Neural progenitor cell (in vitro differentiated cells): ENCODE measurements at regions not wholly inside any gene's neighbourhood (a gene's known extent, or its start where the extent isn't known, plus 50 kb on each side); places are given as distances from the start of the nearest gene placed in this dataset.

Experiments used
- DNase-seq: peaks from one replicate; pipeline ENCODE4 v3.0.0-alpha.2; 2016; ENCODE audit warnings: low spot score
- H2AFZ ChIP-seq: fragments of 200-600 bp; sonication (generic); replicated peaks from 2 replicates; pipeline ENCODE4 v1.6.1; 2016; ENCODE audit warnings: antibody characterized with exemption
- H3F3A ChIP-seq: fragments of 200-600 bp; sonication (generic); 2 replicates; pipeline ENCODE4 v1.6.1; 2016; ENCODE audit warnings: antibody characterized with exemption, low read depth
- H3K27ac ChIP-seq: fragments of 200-600 bp; sonication (generic); 2 replicates; pipeline ENCODE4 v1.5.1; 2016; ENCODE audit warnings: mild to moderate bottlenecking
- H3K27me3 ChIP-seq: fragments of 200-600 bp; sonication (generic); 2 replicates; pipeline ENCODE4 v1.6.1; 2016; ENCODE audit warnings: mild to moderate bottlenecking, moderate library complexity
- H3K36me3 ChIP-seq: fragments of 200-600 bp; sonication (generic); 2 replicates; pipeline ENCODE4 v1.5.1; 2016
- H3K4me1 ChIP-seq: fragments of 200-600 bp; sonication (generic); 2 replicates; pipeline ENCODE4 v1.6.1; 2016; ENCODE audit warnings: mixed run types
- H3K4me2 ChIP-seq: fragments of 200-600 bp; sonication (generic); 2 replicates; pipeline ENCODE4 v1.6.1; 2016
- H3K4me3 ChIP-seq: fragments of 200-600 bp; sonication (generic); 2 replicates; pipeline ENCODE4 v1.5.1; 2016
- H3K79me2 ChIP-seq: fragments of 200-600 bp; sonication (generic); 2 replicates; pipeline ENCODE4 v1.6.1; 2016; ENCODE audit warnings: low read depth
- H3K9ac ChIP-seq: fragments of 200-600 bp; sonication (generic); 2 replicates; pipeline ENCODE4 v1.6.1; 2016
- H3K9me3 ChIP-seq: fragments of 200-600 bp; sonication (generic); 2 replicates; pipeline ENCODE4 v1.5.1; 2016; ENCODE audit warnings: low read depth
- H4K20me1 ChIP-seq: fragments of 200-600 bp; sonication (generic); 2 replicates; pipeline ENCODE4 v1.6.1; 2016; ENCODE audit warnings: low read depth
- H3K27ac Mint-ChIP-seq: 3 replicates; pipeline ENCODE4 v1.8.0; 2021; ENCODE audit warnings: mixed read lengths
- H3K27me3 Mint-ChIP-seq: 2 replicates; pipeline ENCODE4 v1.8.0; 2022; ENCODE audit warnings: low read depth, mild to moderate bottlenecking, inconsistent platforms, moderate library complexity, mixed read lengths; ENCODE audit not compliant: insufficient read depth
- H3K36me3 Mint-ChIP-seq: 3 replicates; pipeline ENCODE4 v1.8.0; 2021; ENCODE audit warnings: mixed read lengths
- H3K4me1 Mint-ChIP-seq: 3 replicates; pipeline ENCODE4 v1.8.0; 2021; ENCODE audit warnings: mixed read lengths
- H3K4me3 Mint-ChIP-seq: 3 replicates; pipeline ENCODE4 v1.8.0; 2021; ENCODE audit warnings: mild to moderate bottlenecking, moderate library complexity, mixed read lengths
- H3K9me3 Mint-ChIP-seq: 3 replicates; pipeline ENCODE4 v1.8.0; 2020; ENCODE audit warnings: mixed read lengths
- CTCF ChIP-seq: fragments of 200-600 bp; sonication (generic); IDR thresholded peaks from 2 replicates; pipeline ENCODE4 v1.5.1; 2017; ENCODE audit warnings: antibody characterized with exemption, mild to moderate bottlenecking
- EZH2 ChIP-seq: fragments of 200-600 bp; sonication (generic); IDR thresholded peaks from 2 replicates; pipeline ENCODE4 v1.6.1; 2017; ENCODE audit warnings: antibody characterized with exemption, mild to moderate bottlenecking, moderate library complexity
- EZH2phosphoT487 ChIP-seq: fragments of 200-600 bp; sonication (generic); IDR thresholded peaks from 2 replicates; pipeline ENCODE4 v1.6.1; 2017; ENCODE audit warnings: antibody characterized with exemption

- no peak for TF ChIP-seq CTCF
- no peak for TF ChIP-seq EZH2phosphoT487
- TF ChIP-seq EZH2, result no peak
- H3K79me2 ChIP-seq, result no peaks in the 10 kb centered on the region
These were observed 102.9 kb upstream of the SMAD3 start for GRCh38 chr15:66962522-66962921.

GRCh38 chr15:66963084-66963483 is 102.3 kb upstream of the SMAD3 start:
- TF ChIP-seq CTCF (no peak), EZH2 (no peak), EZH2phosphoT487 (no peak)
- H3K9ac ChIP-seq, result no peak overlapping the region
- H3K79me2 ChIP-seq, result no peaks in the 10 kb centered on the region
- no peak overlapping the region for H2AFZ ChIP-seq
- H3K4me3 Mint-ChIP-seq, result no peak overlapping the region
- no peaks in the 10 kb centered on the region for H4K20me1 ChIP-seq
- no peaks in the 10 kb centered on the region for H3K36me3 Mint-ChIP-seq
- H3K27ac ChIP-seq, result no peak overlapping the region
- no peaks in the 10 kb centered on the region for H3F3A ChIP-seq
- H3K9me3 Mint-ChIP-seq, result no peaks in the 10 kb centered on the region
- no peak overlapping the region for H3K27ac Mint-ChIP-seq
- peaks cover 15% of the 10 kb centered on the region for H3K4me1 Mint-ChIP-seq
- no peak for DNase-seq
- no peak overlapping the region for H3K4me2 ChIP-seq
- H3K4me3 ChIP-seq, result no peak overlapping the region
- no peaks in the 10 kb centered on the region for H3K27me3 ChIP-seq
- peaks cover 13% of the 10 kb centered on the region for H3K4me1 ChIP-seq
- peaks cover 12% of the 10 kb centered on the region for H3K27me3 Mint-ChIP-seq
- H3K36me3 ChIP-seq, result no peaks in the 10 kb centered on the region
- no peaks in the 10 kb centered on the region for H3K9me3 ChIP-seq

More at GRCh38 chr15:66962522-66962921, 102.9 kb upstream of the SMAD3 start:
- Mint-ChIP-seq H3K27me3 (peaks cover 12% of the 10 kb centered on the region), H3K4me3 (no peak overlapping the region), H3K27ac (no peak overlapping the region), H3K36me3 (no peaks in the 10 kb centered on the region), H3K9me3 (no peaks in the 10 kb centered on the region), H3K4me1 (peaks cover 15% of the 10 kb centered on the region)
- Histone ChIP-seq H3K4me1 (peaks cover 13% of the 10 kb centered on the region), H3K9me3 (no peaks in the 10 kb centered on the region), H3K27ac (no peak overlapping the region), H4K20me1 (no peaks in the 10 kb centered on the region), H3K27me3 (no peaks in the 10 kb centered on the region), H3F3A (no peaks in the 10 kb centered on the region), H3K9ac (no peak overlapping the region), H2AFZ (no peak overlapping the region), H3K4me3 (no peak overlapping the region), H3K36me3 (no peaks in the 10 kb centered on the region), H3K4me2 (no peak overlapping the region)
- DNase-seq, result no peak

GRCh38 chr15:66963710-66964109 is 101.7 kb upstream of the SMAD3 start:
- TF ChIP-seq EZH2phosphoT487, result no peak
- no peak for TF ChIP-seq CTCF
- no peak for TF ChIP-seq EZH2
- H3K36me3 Mint-ChIP-seq, result no peaks in the 10 kb centered on the region
- Histone ChIP-seq H3K27me3 (no peaks in the 10 kb centered on the region), H4K20me1 (no peaks in the 10 kb centered on the region), H3K4me3 (no peak overlapping the region), H3K9me3 (no peaks in the 10 kb centered on the region), H2AFZ (no peak overlapping the region), H3K9ac (no peak overlapping the region), H3K4me2 (no peak overlapping the region), H3F3A (no peaks in the 10 kb centered on the region), H3K79me2 (no peaks in the 10 kb centered on the region), H3K4me1 (peaks cover 13% of the 10 kb centered on the region), H3K36me3 (no peaks in the 10 kb centered on the region), H3K27ac (no peak overlapping the region)
- no peak overlapping the region for H3K27ac Mint-ChIP-seq
- peaks cover 10% of the 10 kb centered on the region for H3K27me3 Mint-ChIP-seq
- no peak for DNase-seq
- H3K4me1 Mint-ChIP-seq, result peaks cover 16% of the 10 kb centered on the region
- no peak overlapping the region for H3K4me3 Mint-ChIP-seq
- H3K9me3 Mint-ChIP-seq, result no peaks in the 10 kb centered on the region
